Endothelial cell (in vitro differentiated cells): ENCODE measurements at regions not wholly inside any gene's neighbourhood (a gene's known extent, or its start where the extent isn't known, plus 50 kb on each side); places are given as distances from the start of the nearest gene placed in this dataset.

Experiments used
- DNase-seq: peaks from one replicate; pipeline ENCODE4 v3.0.0; 2021; ENCODE audit warnings: low spot score
- H3K27ac Mint-ChIP-seq: one replicate; pipeline ENCODE4 v1.8.0; 2021; ENCODE audit warnings: mixed read lengths, inconsistent platforms; ENCODE audit not compliant: unreplicated experiment
- H3K27me3 Mint-ChIP-seq: one replicate; pipeline ENCODE4 v1.8.0; 2021; ENCODE audit warnings: mild to moderate bottlenecking, moderate library complexity, mixed read lengths, inconsistent platforms; ENCODE audit not compliant: unreplicated experiment
- H3K36me3 Mint-ChIP-seq: one replicate; pipeline ENCODE4 v1.8.0; 2021; ENCODE audit warnings: mild to moderate bottlenecking, low read depth, mixed read lengths, inconsistent platforms; ENCODE audit not compliant: unreplicated experiment
- H3K4me1 Mint-ChIP-seq: one replicate; pipeline ENCODE4 v1.8.0; 2021; ENCODE audit warnings: mild to moderate bottlenecking, mixed read lengths, inconsistent platforms; ENCODE audit not compliant: unreplicated experiment
- H3K4me3 Mint-ChIP-seq: one replicate; pipeline ENCODE4 v1.8.0; 2021; ENCODE audit warnings: mild to moderate bottlenecking, mixed read lengths, inconsistent platforms; ENCODE audit not compliant: unreplicated experiment
- H3K9me3 Mint-ChIP-seq: one replicate; pipeline ENCODE4 v1.8.0; 2021; ENCODE audit warnings: mixed read lengths, inconsistent platforms; ENCODE audit not compliant: unreplicated experiment
- TF ChIP-seq, protein P1 (sequence below): fragments of 200-600 bp; sonication (generic); IDR thresholded peaks from one replicate; pipeline ENCODE4 v1.5.0; 2021; ENCODE audit warnings: antibody characterized with exemption; ENCODE audit not compliant: unreplicated experiment

DNA sequence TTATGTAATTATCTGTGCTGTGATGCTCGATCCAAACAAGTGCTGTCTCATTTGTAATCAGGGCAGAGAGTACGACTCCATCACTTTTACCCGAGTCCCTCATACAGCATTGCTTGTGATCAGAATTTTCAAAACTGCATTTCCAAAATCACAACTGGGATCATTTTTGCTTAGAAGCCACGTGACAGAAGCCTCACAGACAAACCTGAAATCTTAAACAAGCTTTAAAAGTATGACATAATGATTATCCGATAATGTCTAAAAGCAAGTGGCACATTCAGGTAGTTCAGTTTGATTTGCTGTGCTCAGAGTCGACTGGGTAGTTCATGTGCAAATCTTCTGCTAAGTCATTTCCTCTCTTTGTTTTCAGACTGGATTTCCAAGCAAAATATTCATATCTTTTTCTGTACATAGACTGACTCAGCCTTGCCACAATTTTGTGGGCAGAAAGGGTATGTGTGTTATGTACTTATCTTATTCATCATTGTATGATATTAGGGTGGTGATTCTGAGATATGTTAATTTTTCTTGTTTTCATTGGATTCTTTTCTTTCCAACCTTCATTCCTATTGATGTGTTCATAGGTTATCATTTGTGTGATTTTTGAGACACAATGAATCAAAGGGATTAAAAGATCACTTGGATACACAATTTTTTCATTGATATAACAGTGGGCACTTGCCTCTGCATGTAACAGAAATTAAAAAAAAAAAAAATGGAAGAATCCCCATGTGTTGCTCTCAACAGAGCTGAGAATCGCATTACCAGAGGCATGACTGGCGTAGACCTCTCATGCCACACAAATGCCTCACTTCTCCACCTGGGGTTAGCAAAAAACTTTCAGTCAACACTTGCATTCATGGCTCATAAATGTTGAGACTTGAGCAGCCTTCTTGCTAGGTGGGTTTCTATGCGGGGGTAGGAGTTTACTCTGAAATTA is 355.7 kb downstream of the LTN1 start:
- H3K36me3 Mint-ChIP-seq: no peaks in the 10 kb centered on the region
- H3K27ac Mint-ChIP-seq: no peak overlapping the region
- no peak overlapping the region for H3K4me3 Mint-ChIP-seq
- H3K4me1 Mint-ChIP-seq: peaks cover 3% of the 10 kb centered on the region
- TF ChIP-seq, protein P1, sequence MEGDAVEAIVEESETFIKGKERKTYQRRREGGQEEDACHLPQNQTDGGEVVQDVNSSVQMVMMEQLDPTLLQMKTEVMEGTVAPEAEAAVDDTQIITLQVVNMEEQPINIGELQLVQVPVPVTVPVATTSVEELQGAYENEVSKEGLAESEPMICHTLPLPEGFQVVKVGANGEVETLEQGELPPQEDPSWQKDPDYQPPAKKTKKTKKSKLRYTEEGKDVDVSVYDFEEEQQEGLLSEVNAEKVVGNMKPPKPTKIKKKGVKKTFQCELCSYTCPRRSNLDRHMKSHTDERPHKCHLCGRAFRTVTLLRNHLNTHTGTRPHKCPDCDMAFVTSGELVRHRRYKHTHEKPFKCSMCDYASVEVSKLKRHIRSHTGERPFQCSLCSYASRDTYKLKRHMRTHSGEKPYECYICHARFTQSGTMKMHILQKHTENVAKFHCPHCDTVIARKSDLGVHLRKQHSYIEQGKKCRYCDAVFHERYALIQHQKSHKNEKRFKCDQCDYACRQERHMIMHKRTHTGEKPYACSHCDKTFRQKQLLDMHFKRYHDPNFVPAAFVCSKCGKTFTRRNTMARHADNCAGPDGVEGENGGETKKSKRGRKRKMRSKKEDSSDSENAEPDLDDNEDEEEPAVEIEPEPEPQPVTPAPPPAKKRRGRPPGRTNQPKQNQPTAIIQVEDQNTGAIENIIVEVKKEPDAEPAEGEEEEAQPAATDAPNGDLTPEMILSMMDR: no peak
- DNase-seq: no peak
- H3K9me3 Mint-ChIP-seq: no peaks in the 10 kb centered on the region
- H3K27me3 Mint-ChIP-seq: no peaks in the 10 kb centered on the region

DNA sequence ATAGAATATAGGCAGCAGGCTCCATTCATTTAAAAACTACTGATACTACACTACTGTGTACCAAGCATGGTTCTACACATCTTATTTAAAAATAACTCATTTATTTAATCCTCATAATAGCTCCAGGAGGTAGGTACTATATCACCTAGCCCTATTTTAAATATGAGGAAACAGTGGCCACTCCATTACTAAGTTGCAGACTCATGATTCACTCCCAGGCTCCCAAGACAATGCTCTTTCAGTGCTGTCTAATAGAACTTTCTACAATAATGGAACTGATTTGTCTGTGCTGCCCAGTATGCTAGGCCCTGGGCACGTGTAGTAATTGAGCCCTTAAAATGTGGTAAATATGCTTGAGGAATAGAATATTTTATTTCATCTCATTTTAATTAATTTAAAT is 357.1 kb downstream of the LTN1 start:
- DNase-seq: no peak
- Mint-ChIP-seq H3K4me3 (no peak overlapping the region), H3K27ac (no peak overlapping the region), H3K27me3 (no peaks in the 10 kb centered on the region), H3K4me1 (peaks cover 3% of the 10 kb centered on the region), H3K36me3 (no peaks in the 10 kb centered on the region), H3K9me3 (no peaks in the 10 kb centered on the region)
- TF ChIP-seq, protein P1: no peak

DNA sequence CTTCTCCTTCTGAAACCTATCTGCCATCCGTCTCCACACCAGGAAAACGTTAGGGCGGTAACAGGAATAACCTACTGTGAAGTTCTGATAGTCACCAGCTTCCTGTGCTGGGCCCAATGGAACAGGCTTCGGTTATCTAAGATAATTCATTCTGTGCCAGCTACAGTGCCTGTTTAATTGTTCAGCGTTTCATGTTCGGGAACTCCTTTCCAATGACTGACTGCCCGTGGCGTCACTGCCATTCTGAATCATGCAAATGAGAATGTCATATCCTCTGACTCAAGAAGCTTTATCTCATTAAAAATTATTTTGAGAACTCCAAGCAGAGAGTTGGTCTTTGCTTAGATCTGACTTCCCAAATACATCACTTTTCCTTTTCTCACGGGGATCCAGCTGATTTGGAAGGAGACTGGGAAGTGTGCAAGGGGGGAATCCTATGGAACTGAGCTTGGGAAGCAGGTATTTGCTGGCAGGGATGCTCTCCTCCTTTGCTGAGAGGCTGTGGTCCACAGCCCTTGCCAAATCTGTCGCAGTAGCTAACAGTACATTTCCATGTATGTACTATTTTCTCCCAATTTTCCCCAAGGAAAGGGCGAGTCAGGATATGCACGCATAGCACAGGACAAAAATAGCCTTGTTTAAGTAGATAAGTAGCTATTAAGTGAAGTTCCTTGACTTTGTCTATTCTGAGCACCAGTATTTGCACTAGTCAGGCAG is 358.7 kb downstream of the LTN1 start:
- Mint-ChIP-seq H3K27me3 (no peaks in the 10 kb centered on the region), H3K4me3 (no peak overlapping the region), H3K4me1 (peaks cover 3% of the 10 kb centered on the region), H3K36me3 (no peaks in the 10 kb centered on the region), H3K9me3 (no peaks in the 10 kb centered on the region), H3K27ac (no peak overlapping the region)
- no peak for DNase-seq
- TF ChIP-seq, protein P1: no peak

DNA sequence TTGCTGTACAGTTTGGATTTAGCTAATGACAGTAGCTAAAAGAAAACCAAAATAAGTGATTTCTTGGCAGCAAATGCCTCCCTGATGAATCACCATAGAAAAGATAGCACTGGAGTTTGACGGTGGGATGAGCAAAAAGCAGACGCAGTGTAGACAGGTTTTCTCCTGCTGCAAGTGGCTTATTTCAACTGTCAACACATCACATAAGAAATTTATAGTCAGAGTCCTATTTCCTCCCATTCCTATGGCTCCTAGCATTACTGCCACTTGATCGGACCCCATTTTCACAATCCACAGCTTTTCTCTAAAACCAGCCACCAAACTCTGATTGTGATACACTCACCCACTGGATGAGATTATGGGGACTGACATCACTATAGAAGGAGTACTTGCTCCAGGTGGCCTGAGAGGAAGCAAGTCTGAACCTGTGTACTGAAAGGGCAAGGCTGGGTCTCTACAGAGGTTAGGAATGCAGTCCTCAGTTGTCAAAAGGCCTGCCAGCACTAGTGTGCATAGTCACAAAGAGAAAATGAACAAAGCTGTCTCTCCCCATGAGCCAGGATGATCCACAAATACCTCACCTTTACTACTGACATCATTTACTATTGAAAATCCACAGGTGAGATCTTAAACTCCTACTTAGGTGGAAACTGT is 359.8 kb downstream of the LTN1 start:
- Mint-ChIP-seq H3K27me3 (no peaks in the 10 kb centered on the region), H3K36me3 (no peaks in the 10 kb centered on the region), H3K27ac (no peak overlapping the region), H3K4me1 (peaks cover 3% of the 10 kb centered on the region), H3K4me3 (no peak overlapping the region), H3K9me3 (no peaks in the 10 kb centered on the region)
- DNase-seq: no peak
- TF ChIP-seq, protein P1: no peak
